ENCODE measurements at regions not wholly inside any gene's neighbourhood (a gene's known extent, or its start where the extent isn't known, plus 50 kb on each side); places are given as distances from the start of the nearest gene placed in this dataset.

DNA sequence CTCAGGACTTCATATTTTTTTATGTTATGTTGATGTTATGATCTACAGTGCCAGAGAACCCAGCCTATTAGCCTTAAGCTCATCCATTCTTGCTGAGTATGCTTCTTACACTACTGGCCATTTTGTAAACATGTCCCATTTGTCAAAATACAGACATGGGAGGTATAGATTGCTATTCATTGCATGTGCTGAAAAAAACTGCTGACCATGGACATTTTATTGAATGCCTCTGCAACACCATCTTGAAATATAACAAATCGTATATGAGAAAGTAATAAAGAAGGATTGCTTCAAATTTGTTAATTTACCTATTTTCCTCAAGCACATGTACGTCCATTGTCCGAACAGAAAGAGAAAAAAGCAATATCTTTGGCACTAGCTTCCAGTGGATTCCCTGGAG lies 91.5 kb upstream of the FAM47A start:
- TF ChIP-seq CTCF (conservative IDR thresholded peaks at IDR 0.05; ENCODE audit: low read length) (no peak), EZH2phosphoT487 (IDR thresholded peaks at IDR 0.05; ENCODE audit: borderline replicate concordance, low read depth, low read length) (no peak)

All from OCI-LY7 (cell line).